GM20000 (cell line): ENCODE measurements at regions not wholly inside any gene's neighbourhood (a gene's known extent, or its start where the extent isn't known, plus 50 kb on each side); places are given as distances from the start of the nearest gene placed in this dataset.

Experiments used
- DNase-seq: peaks from one replicate; pipeline ENCODE4 v3.0.0; 2012; ENCODE audit warnings: low spot score
- TF ChIP-seq, protein P1 (sequence below): IDR thresholded peaks from 2 replicates; pipeline ENCODE4 v1.5.1; 2012; ENCODE audit warnings: mild to moderate bottlenecking, control low read depth; ENCODE audit errors: extremely low read depth, missing control alignments

DNA sequence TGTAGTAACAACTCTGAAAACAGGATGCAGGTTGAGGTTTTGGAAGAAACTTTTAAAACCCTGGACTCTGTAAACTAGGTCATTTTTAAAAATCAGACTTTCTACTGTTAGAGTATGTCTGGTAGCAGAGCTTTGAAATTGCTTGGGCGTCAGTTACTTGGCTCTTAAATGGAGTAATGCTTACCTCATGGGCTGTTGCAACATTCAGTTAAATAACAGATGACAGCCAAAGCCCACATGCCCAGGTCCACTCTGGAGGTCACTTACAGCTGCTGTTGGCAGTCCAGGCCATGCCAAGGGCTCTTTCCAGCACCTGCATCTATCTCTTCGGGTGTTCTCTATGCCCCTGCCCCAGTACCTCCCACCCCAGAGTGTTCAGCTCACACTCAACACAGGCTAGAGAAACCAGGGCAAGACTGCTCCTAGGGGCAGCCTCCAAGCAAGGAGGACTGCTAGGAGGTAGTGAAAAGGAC is 96.4 kb downstream of the BANF2 start:
- DNase-seq, result no peak
- TF ChIP-seq, protein P1, sequence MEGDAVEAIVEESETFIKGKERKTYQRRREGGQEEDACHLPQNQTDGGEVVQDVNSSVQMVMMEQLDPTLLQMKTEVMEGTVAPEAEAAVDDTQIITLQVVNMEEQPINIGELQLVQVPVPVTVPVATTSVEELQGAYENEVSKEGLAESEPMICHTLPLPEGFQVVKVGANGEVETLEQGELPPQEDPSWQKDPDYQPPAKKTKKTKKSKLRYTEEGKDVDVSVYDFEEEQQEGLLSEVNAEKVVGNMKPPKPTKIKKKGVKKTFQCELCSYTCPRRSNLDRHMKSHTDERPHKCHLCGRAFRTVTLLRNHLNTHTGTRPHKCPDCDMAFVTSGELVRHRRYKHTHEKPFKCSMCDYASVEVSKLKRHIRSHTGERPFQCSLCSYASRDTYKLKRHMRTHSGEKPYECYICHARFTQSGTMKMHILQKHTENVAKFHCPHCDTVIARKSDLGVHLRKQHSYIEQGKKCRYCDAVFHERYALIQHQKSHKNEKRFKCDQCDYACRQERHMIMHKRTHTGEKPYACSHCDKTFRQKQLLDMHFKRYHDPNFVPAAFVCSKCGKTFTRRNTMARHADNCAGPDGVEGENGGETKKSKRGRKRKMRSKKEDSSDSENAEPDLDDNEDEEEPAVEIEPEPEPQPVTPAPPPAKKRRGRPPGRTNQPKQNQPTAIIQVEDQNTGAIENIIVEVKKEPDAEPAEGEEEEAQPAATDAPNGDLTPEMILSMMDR, result no peak

DNA sequence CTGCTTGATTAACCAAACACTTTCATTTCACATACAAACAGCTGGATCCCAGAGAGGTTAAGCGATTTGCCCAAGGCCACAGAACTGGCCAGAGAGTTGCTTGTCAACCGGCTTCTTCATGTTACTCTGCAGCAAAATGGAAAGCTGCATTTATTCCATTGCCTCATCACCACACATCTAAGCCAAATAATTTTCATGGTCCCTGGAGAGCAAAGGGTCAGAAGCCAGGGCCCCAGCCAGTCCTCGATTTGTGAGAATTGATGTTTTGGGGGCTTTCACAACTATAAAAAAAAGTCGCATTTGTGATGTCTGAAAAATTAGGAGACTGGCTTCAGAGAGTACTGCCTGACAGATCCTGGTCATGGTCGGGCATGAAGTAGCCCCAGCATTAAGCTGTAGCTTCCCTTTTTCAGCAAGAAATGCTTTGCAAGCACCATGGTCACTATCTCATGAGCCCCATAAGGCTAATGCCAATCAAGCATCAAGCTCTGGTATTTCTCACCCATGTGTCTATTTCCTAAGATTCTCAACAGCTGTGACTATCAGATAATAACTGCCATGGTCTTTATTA is 95.8 kb downstream of the BANF2 start:
- TF ChIP-seq, protein P1, result no peak
- DNase-seq, result no peak

DNA sequence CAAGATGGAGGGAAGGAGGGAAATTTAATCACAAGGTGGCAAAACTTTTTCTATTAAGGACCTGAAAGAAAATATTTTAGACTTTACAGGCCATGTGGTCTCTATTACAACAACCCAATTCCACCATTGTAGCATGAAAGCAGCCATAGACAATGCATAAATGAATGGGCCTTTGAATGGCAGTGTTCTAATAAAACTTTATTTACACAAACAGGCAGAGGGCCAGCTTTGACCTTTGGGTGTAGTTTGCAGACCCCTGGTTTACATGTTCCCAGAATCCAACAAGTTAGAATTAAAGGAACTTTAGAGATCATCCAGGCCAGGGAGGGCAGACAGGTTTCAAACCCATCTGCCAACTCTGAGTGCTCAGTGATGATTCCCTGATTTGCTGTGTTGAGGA is 95.2 kb downstream of the BANF2 start:
- DNase-seq, result no peak
- TF ChIP-seq, protein P1, result no peak

DNA sequence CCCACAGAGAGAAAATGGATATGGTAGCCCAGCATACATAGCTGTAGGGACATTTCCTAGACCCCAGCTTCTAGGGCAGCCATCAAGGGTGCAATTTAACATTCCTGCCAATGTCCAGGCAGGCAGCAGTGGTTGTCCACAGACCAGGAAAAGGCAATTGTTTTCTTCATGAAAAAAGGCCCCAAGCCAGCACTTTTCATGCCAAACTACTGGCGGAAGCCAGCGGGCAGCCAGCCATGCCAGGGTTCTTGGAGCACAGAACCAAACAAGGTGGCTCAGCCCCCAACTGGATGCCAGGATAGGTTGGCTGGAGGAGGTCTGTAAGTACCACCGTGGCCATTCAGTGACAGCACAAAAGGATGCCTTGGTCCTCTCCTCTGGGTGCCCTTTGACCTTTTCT is 94.6 kb downstream of the BANF2 start:
- TF ChIP-seq, protein P1, result no peak

DNA sequence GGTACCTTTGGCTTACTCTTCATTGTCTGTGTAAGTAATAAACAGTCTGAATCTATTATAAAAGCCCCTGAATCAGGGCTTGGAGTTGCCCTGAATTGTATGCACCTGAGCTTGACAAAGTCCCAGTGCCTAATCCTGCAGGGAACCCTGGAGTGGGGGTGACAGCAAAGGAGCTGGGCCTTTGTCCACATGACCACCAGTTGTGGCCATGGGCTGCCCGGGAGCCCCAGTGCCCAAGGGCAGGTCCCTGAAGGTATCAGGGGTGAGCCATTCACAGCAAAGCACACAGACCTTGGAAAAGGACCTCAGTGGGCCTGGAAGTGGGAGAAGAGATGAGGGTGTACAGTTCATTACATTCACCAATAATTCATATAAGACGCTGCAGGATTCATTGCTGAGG is 94.2 kb downstream of the BANF2 start:
- DNase-seq, result no peak
- TF ChIP-seq, protein P1, result no peak

More for the DNA sequence above, 94.6 kb downstream of the BANF2 start:
- no peak for DNase-seq

DNA sequence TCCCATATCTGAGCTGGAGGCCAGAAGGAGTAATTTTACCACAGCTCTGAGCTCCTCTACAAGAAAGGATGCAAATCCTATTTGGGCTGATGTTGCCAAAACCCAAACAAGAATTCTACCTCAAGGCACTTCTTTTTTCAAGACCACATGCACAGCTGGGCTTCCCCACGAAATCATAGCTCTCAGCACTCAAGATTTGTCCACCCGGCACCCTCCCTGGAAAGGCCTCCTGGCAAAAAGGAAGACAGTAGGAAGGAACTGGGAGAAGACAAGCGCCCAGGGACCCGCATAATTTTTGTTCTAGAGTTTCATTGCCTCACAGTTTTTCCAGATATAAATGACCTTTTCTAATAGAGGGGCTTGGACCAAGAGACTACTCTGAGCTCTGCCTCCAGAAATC is 90.5 kb downstream of the BANF2 start:
- TF ChIP-seq, protein P1, result no peak
- DNase-seq, result no peak

DNA sequence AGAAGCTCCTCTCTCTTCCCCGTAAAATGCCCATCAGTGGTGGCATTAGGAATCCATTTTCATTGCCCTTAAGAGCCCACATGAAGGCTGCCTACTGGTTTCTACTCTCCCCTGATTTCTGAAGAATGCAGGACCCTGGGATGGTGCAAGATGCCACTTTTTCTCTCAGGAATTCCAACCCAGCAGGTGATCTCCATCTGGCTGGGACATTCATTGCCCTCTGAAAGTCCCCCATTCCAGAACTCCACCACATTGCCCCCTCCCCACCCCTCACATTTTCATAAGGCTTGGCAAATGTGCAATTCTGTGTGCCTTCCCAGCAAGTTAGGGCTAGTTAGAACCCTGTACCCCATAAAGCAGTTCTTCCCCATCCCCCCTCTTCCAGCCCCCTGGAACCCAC is 88.0 kb downstream of the BANF2 start:
- DNase-seq, result no peak
- TF ChIP-seq, protein P1, result no peak
